K562 (cell line): ENCODE measurements at regions not wholly inside any gene's neighbourhood (a gene's known extent, or its start where the extent isn't known, plus 50 kb on each side); places are given as distances from the start of the nearest gene placed in this dataset.

Experiments used
- BACH1 ChIP-seq: fragments of 200-800 bp; sonication (Bioruptor generic); IDR thresholded peaks from 2 replicates; pipeline ENCODE4 v1.6.1; 2016; ENCODE audit warnings: missing genetic modification characterization, missing compliant biosample characterization
- KLF6 ChIP-seq: fragments of 250-450 bp; sonication (Bioruptor Pico); IDR thresholded peaks from 2 replicates; pipeline ENCODE4 v1.4.0; 2020; ENCODE audit warnings: mild to moderate bottlenecking, moderate library complexity, borderline replicate concordance
- POLR2A ChIP-seq: fragments of 450-650 bp; conservative IDR thresholded peaks from 2 replicates; pipeline ENCODE4 v1.6.1; 2016
- POLR2AphosphoS2 ChIP-seq: IDR thresholded peaks from 2 replicates; pipeline ENCODE4 v1.6.1; 2012; ENCODE audit warnings: low read length, improper control_type of control experiment
- ZBTB34 ChIP-seq: fragments of 250-450 bp; sonication (Bioruptor Pico); IDR thresholded peaks from 2 replicates; pipeline ENCODE4 v1.8.0; 2021; ENCODE audit warnings: mild to moderate bottlenecking, moderate library complexity
- ZNF174 ChIP-seq: fragments of 250-450 bp; sonication (Bioruptor Pico); IDR thresholded peaks from 2 replicates; pipeline ENCODE4 v1.4.0; 2020; ENCODE audit warnings: mild to moderate bottlenecking
- ZNF695 ChIP-seq: fragments of 450-650 bp; formaldehyde crosslinking; IDR thresholded peaks from 2 replicates; pipeline ENCODE4 v1.4.0; 2020; ENCODE audit warnings: mild to moderate bottlenecking, moderate library complexity

GRCh38 chr12:124369827-124370378 lies 75.0 kb downstream of the RFLNA start:
- TF ChIP-seq BACH1 = no peak
- TF ChIP-seq ZNF174 (CRISPR knock-in tag) = no peak
- TF ChIP-seq POLR2AphosphoS2 = no peak
- TF ChIP-seq POLR2A = no peak
- no peak for TF ChIP-seq KLF6 (CRISPR knock-in tag)
- no peak for TF ChIP-seq ZNF695 (CRISPR knock-in tag)
- no peak for TF ChIP-seq ZBTB34 (CRISPR knock-in tag)
